K562 (cell line): ENCODE measurements at regions not wholly inside any gene's neighbourhood (a gene's known extent, or its start where the extent isn't known, plus 50 kb on each side); places are given as distances from the start of the nearest gene placed in this dataset.

Experiments
- ATAC-seq: fragments of 200-7000 bp; cut with Tn5 transposase; 3 replicates; pipeline ENCODE4 v1.9.1; 2020; ENCODE audit warnings: moderate library complexity
- BruUV-seq: library from RNA; stranded (reverse); fragments of 400-500 nt; replicated peaks from 2 replicates; lab custom pipeline; 2021; lab: Mats Ljungman, UMichigan
- CTCF ChIA-PET: fragments of 300-600 bp; formaldehyde crosslinking; extraction: SDS; loops from one replicate; lab custom pipeline; 2021; ENCODE audit warnings: low intra/inter-chr PET ratio; lab: Yijun Ruan, JAX
- POLR2A ChIA-PET: fragments of 300-600, 350-650 bp; sonication (Branson Sonifier 250); formaldehyde crosslinking; extraction: SDS; loops from one replicate; lab custom pipeline; 2021; ENCODE audit warnings: antibody characterized with exemption, inconsistent platforms; lab: Yijun Ruan, JAX
- DNase-seq, 4 experiments: peaks; one replicate each; pipeline versions ENCODE4 v3.0.0 to v3.0.0-alpha.2; 2011 to 2018; ENCODE audit warnings: low spot score in 3 of 4, mixed read lengths in 3 of 4; ENCODE audit errors: extremely low read depth in 1 of 4
- FAIRE-seq: peaks from 2 replicates; lab custom pipeline; 2011; peaks lifted over from hg19 to GRCh38; lab: Jason Lieb, UNC
- H2AFZ ChIP-seq: 2 replicates; pipeline ENCODE4 v1.6.0; 2011; ENCODE audit warnings: low read depth, low read length, control low read depth, inconsistent platforms
- H3K27ac ChIP-seq: fragments of 200-600 bp; 3 replicates; pipeline ENCODE4 v1.8.0; 2011; ENCODE audit warnings: low read depth, mild to moderate bottlenecking, control low read depth, inconsistent platforms, low read length, moderate library complexity, mixed read lengths; ENCODE audit errors: extremely low read depth
- H3K27me3 ChIP-seq, 2 experiments: fragments of 300-600 bp in 1 of 2; 2 replicates in 1 of 2; 3 replicates in 1 of 2; pipeline versions ENCODE4 v1.6.0 to v1.8.0; 2011; ENCODE audit warnings: inconsistent platforms in 2 of 2, low read length in 2 of 2, mild to moderate bottlenecking in 1 of 2, mixed read lengths in 1 of 2, moderate library complexity in 1 of 2; ENCODE audit not compliant: control insufficient read depth in 2 of 2, insufficient read depth in 2 of 2
- H3K36me3 ChIP-seq: fragments of 300-600 bp; 3 replicates; pipeline ENCODE4 v1.8.0; 2011; ENCODE audit warnings: mild to moderate bottlenecking, low read length, inconsistent platforms; ENCODE audit not compliant: control insufficient read depth, insufficient read depth
- H3K4me1 ChIP-seq, 2 experiments: fragments of 200-600 bp in 1 of 2; replicated peaks in 1 of 2; 2 replicates in 1 of 2; 3 replicates in 1 of 2; pipeline versions ENCODE4 v1.5.1 to v1.8.0; 2011; ENCODE audit warnings: inconsistent platforms in 2 of 2, low read length in 2 of 2, mild to moderate bottlenecking in 1 of 2, mixed read lengths in 1 of 2, moderate library complexity in 1 of 2; ENCODE audit not compliant: control insufficient read depth in 2 of 2, insufficient read depth in 2 of 2
- H3K4me2 ChIP-seq: 2 replicates; pipeline ENCODE4 v1.6.1; 2011; ENCODE audit warnings: low read length, control low read depth, inconsistent platforms, mixed read lengths; ENCODE audit not compliant: insufficient read depth
- H3K4me3 ChIP-seq: fragments of 200-600 bp; sonication (generic), shearing (Covaris generic); 2 replicates; pipeline ENCODE4 v1.5.1; 2016; ENCODE audit warnings: control low read depth, inconsistent platforms
- H3K79me2 ChIP-seq: fragments of 200-600 bp; 3 replicates; pipeline ENCODE4 v1.8.0; 2011; ENCODE audit warnings: low read length, inconsistent platforms; ENCODE audit not compliant: control insufficient read depth, insufficient read depth
- H3K9ac ChIP-seq, 2 experiments: 2 replicates each; pipeline versions ENCODE4 v1.6.0 to v1.6.1; 2011; ENCODE audit warnings: low read depth in 2 of 2, low read length in 2 of 2, control low read depth in 1 of 2, inconsistent platforms in 1 of 2, mild to moderate bottlenecking in 1 of 2, mixed read lengths in 1 of 2; ENCODE audit not compliant: insufficient read depth in 1 of 2
- H3K9me1 ChIP-seq: one replicate; pipeline ENCODE4 v1.6.0; 2011; ENCODE audit warnings: inconsistent platforms, mild to moderate bottlenecking, low read length, moderate library complexity; ENCODE audit not compliant: control insufficient read depth, insufficient read depth
- H3K9me3 ChIP-seq: replicated peaks from 2 replicates; pipeline ENCODE4 v1.5.1; 2011; ENCODE audit warnings: low read depth, low read length, inconsistent platforms; ENCODE audit not compliant: control insufficient read depth, insufficient read depth
- H4K20me1 ChIP-seq: replicated peaks from 2 replicates; pipeline ENCODE4 v1.6.1; 2011; ENCODE audit warnings: low read length, inconsistent platforms, mixed read lengths; ENCODE audit not compliant: control insufficient read depth, insufficient read depth
- BHLHE40 ChIP-seq: IDR thresholded peaks from 2 replicates; pipeline ENCODE4 v1.6.1; 2011; ENCODE audit warnings: low read length, improper control_type of control experiment
- CREBBP ChIP-seq: IDR thresholded peaks from one replicate; pipeline ENCODE4 v1.6.1; 2012; ENCODE audit warnings: low read depth, mild to moderate bottlenecking, control low read depth, inconsistent platforms, low read length
- KDM1A ChIP-seq, 2 experiments: fragments of 450-650 bp; IDR thresholded peaks; 2 replicates each; pipeline ENCODE4 v1.6.1; 2016; ENCODE audit warnings: mild to moderate bottlenecking in 2 of 2
- RFX1 ChIP-seq: fragments of 450-650 bp; IDR thresholded peaks from 2 replicates; pipeline ENCODE4 v1.6.1; 2016; ENCODE audit warnings: mild to moderate bottlenecking, moderate library complexity
- RREB1 ChIP-seq: fragments of 250-450 bp; sonication (Bioruptor Pico); IDR thresholded peaks from 2 replicates; pipeline ENCODE4 v1.4.0; 2020
- SUPT5H ChIP-seq: fragments of 450-650 bp; IDR thresholded peaks from 2 replicates; pipeline ENCODE4 v1.6.1; 2016
- ZNF764 ChIP-seq: fragments of 250-450 bp; sonication (Bioruptor Pico); IDR thresholded peaks from 2 replicates; pipeline ENCODE4 v1.4.0; 2020; ENCODE audit warnings: low read depth, mild to moderate bottlenecking, moderate library complexity
- WGBS: fragments of 100-300 bp; shearing (Covaris generic); methylation state at CpG from one replicate; pipeline ENCODE4 v1.1.6; 2016; ENCODE audit warnings: low coverage, mixed read lengths; ENCODE audit not compliant: insufficient coverage; ENCODE audit errors: missing lambda C conversion rate; 5-methylcytosine and 5-hydroxymethylcytosine counted together
- in situ Hi-C: fragments of 300-500 bp; cut with MboI; formaldehyde crosslinking; loops from 4 replicates; pipeline ENCODE4 v1.15.0; 2018; ENCODE audit warnings: inconsistent platforms, mixed read lengths
- intact Hi-C: fragments of 100-400 bp; cut with micrococcal nuclease; formaldehyde crosslinking; loops from 2 replicates; pipeline ENCODE4 v1.14.2; 2022

DNA sequence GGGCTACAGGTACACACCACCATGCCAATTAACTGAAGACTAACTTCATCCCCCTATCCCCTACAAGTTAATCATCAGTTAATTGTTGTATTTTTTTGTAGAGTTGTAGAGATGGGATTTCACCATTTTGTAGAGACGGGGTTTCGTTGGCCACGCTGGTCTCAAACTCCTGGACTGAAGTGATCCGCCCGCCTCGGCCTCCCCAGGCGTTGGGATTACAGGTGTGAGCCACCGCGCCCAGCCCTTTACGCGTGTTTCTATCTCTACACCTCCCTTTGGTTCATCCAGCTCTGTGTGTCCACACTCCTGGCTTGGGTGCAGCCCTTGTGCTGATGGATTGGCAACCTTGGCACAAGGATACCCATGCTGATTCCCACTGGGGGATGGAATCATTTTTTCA is 258.8 kb downstream of the FAM43A start (continued):
- no peak for TF ChIP-seq RREB1 (CRISPR knock-in tag)
- no peak for TF ChIP-seq CREBBP
- TF ChIP-seq BHLHE40: no peak
- TF ChIP-seq KDM1A (IDR thresholded peaks at IDR 0.05): no peak
- no peak for TF ChIP-seq RFX1
- TF ChIP-seq, all 486 proteins: peak for 0

- no peak overlapping the region for H2AFZ ChIP-seq
- H3K4me2 ChIP-seq: no peak overlapping the region
- H3K36me3 ChIP-seq: no peaks in the 10 kb centered on the region
- FAIRE-seq: no peak
- POLR2A ChIA-PET: no interaction called here
- no peaks in the 10 kb centered on the region for H4K20me1 ChIP-seq
- TF ChIP-seq ZNF764 (CRISPR knock-in tag): no peak
- TF ChIP-seq SUPT5H: no peak
- no peak for ATAC-seq
- no peaks in the 10 kb centered on the region for H3K79me2 ChIP-seq
- intact Hi-C loops (no loop called here), in situ Hi-C loops (no loop called here)
- H3K27me3 ChIP-seq: peaks cover 14 to 42% of the 10 kb centered on the region in 2 experiments; a peak in 4 of 5 replicates
- BruUV-seq: no TSS peak
- DNase-seq: no peak
- H3K4me1 ChIP-seq: no peaks in the 10 kb centered on the region
- CTCF ChIA-PET: no interaction called here
- under 1% methylated on average over 12 of the region's 13 CpGs for WGBS
- H3K9me1 ChIP-seq: no peaks in the 10 kb centered on the region
- no peaks in the 10 kb centered on the region for H3K9me3 ChIP-seq
- no peak overlapping the region for H3K4me3 ChIP-seq
- H3K27ac ChIP-seq: no peak overlapping the region
- H3K9ac ChIP-seq: no peak overlapping the region
Observed at GRCh38 chr3:194945508-194945907, 259.8 kb downstream of the FAM43A start.
